ENCODE measurements at regions not wholly inside any gene's neighbourhood (a gene's known extent, or its start where the extent isn't known, plus 50 kb on each side); places are given as distances from the start of the nearest gene placed in this dataset.

GRCh38 chr14:99077076-99077843 lies 194.7 kb downstream of the BCL11B start:
- Histone ChIP-seq H3K36me3 (ENCODE audit: insufficient read depth, low read depth, low read length) (no peaks in the 10 kb centered on the region), H3K27me3 (ENCODE audit: insufficient read depth, low read length) (no peaks in the 10 kb centered on the region), H3K4me3 (ENCODE audit: low read length) (no peak overlapping the region), H3K9ac (ENCODE audit: low read depth, low read length) (no peak overlapping the region), H3K4me1 (ENCODE audit: insufficient read depth, low read length) (no peaks in the 10 kb centered on the region), H3K9me3 (ENCODE audit: insufficient read depth, low read depth, low read length) (peaks cover 7% of the 10 kb centered on the region; the same call in 1 of the 2 replicates), H3K27ac (ENCODE audit: low read length) (no peak overlapping the region)

DNA sequence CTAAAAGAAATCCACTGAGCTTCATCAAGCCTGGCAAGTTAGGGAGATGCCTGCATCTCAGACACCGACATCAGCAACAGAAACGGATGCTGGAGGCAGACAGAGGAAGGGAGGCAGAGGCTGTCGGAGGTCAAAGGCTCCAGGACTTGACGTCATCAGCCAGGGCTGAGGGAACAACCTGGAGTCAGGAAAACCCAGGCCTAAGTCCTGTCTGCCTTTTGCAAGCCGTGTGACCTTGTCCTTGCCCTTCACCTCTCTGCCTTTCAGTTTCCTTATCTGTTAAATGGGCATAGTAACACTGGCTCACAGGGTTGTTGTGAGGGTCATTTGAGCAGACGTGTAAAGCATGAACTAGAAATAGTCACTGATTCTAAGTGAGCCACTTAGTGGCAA lies 194.2 kb downstream of the BCL11B start:
- no peak overlapping the region for H3K9ac ChIP-seq (ENCODE audit: low read depth, low read length)
- H3K36me3 ChIP-seq (ENCODE audit: insufficient read depth, low read depth, low read length): no peaks in the 10 kb centered on the region
- H3K4me1 ChIP-seq (ENCODE audit: insufficient read depth, low read length): no peaks in the 10 kb centered on the region
- H3K27ac ChIP-seq (ENCODE audit: low read length): no peak overlapping the region
- peaks cover 7% of the 10 kb centered on the region; the same call in 1 of the 2 replicates for H3K9me3 ChIP-seq (ENCODE audit: insufficient read depth, low read depth, low read length)
- H3K27me3 ChIP-seq (ENCODE audit: insufficient read depth, low read length): no peaks in the 10 kb centered on the region
- H3K4me3 ChIP-seq (ENCODE audit: low read length): no peak overlapping the region

- Histone ChIP-seq H3K27me3 (ENCODE audit: insufficient read depth, low read length) (no peaks in the 10 kb centered on the region), H3K4me3 (ENCODE audit: low read length) (no peak overlapping the region), H3K4me1 (ENCODE audit: insufficient read depth, low read length) (no peaks in the 10 kb centered on the region), H3K9me3 (ENCODE audit: insufficient read depth, low read depth, low read length) (peaks cover 7% of the 10 kb centered on the region; the same call in 1 of the 2 replicates), H3K27ac (ENCODE audit: low read length) (no peak overlapping the region), H3K36me3 (ENCODE audit: insufficient read depth, low read depth, low read length) (no peaks in the 10 kb centered on the region), H3K9ac (ENCODE audit: low read depth, low read length) (no peak overlapping the region)
These were observed 193.6 kb downstream of the BCL11B start for GRCh38 chr14:99078426-99078825.

GRCh38 chr14:99079061-99079727 lies 192.8 kb downstream of the BCL11B start:
- Histone ChIP-seq H3K9me3 (ENCODE audit: insufficient read depth, low read depth, low read length) (peaks cover 7% of the 10 kb centered on the region; the same call in 1 of the 2 replicates), H3K4me1 (ENCODE audit: insufficient read depth, low read length) (no peaks in the 10 kb centered on the region), H3K27ac (ENCODE audit: low read length) (no peak overlapping the region), H3K4me3 (ENCODE audit: low read length) (no peak overlapping the region), H3K27me3 (ENCODE audit: insufficient read depth, low read length) (no peaks in the 10 kb centered on the region), H3K9ac (ENCODE audit: low read depth, low read length) (no peak overlapping the region), H3K36me3 (ENCODE audit: insufficient read depth, low read depth, low read length) (no peaks in the 10 kb centered on the region)

GRCh38 chr14:99080306-99080705 lies 191.7 kb downstream of the BCL11B start:
- H3K27me3 ChIP-seq (ENCODE audit: insufficient read depth, low read length): no peaks in the 10 kb centered on the region
- H3K9ac ChIP-seq (ENCODE audit: low read depth, low read length): no peak overlapping the region
- no peak overlapping the region for H3K4me3 ChIP-seq (ENCODE audit: low read length)
- H3K27ac ChIP-seq (ENCODE audit: low read length): no peak overlapping the region
- no peaks in the 10 kb centered on the region for H3K4me1 ChIP-seq (ENCODE audit: insufficient read depth, low read length)
- H3K36me3 ChIP-seq (ENCODE audit: insufficient read depth, low read depth, low read length): no peaks in the 10 kb centered on the region
- peaks cover 7% of the 10 kb centered on the region; the same call in 1 of the 2 replicates for H3K9me3 ChIP-seq (ENCODE audit: insufficient read depth, low read depth, low read length)

GRCh38 chr14:99081156-99081765 lies 190.7 kb downstream of the BCL11B start:
- peaks cover 7% of the 10 kb centered on the region; the same call in 1 of the 2 replicates for H3K9me3 ChIP-seq (ENCODE audit: insufficient read depth, low read depth, low read length)
- H3K4me1 ChIP-seq (ENCODE audit: insufficient read depth, low read length): no peaks in the 10 kb centered on the region
- no peaks in the 10 kb centered on the region for H3K27me3 ChIP-seq (ENCODE audit: insufficient read depth, low read length)
- H3K9ac ChIP-seq (ENCODE audit: low read depth, low read length): no peak overlapping the region
- H3K27ac ChIP-seq (ENCODE audit: low read length): no peak overlapping the region
- H3K4me3 ChIP-seq (ENCODE audit: low read length): no peak overlapping the region
- no peaks in the 10 kb centered on the region for H3K36me3 ChIP-seq (ENCODE audit: insufficient read depth, low read depth, low read length)

- H3K27me3 ChIP-seq (ENCODE audit: insufficient read depth, low read length): no peaks in the 10 kb centered on the region
- H3K9me3 ChIP-seq (ENCODE audit: insufficient read depth, low read depth, low read length): peaks cover 7% of the 10 kb centered on the region; the same call in 1 of the 2 replicates
- no peaks in the 10 kb centered on the region for H3K4me1 ChIP-seq (ENCODE audit: insufficient read depth, low read length)
- H3K9ac ChIP-seq (ENCODE audit: low read depth, low read length): no peak overlapping the region
- H3K27ac ChIP-seq (ENCODE audit: low read length): no peak overlapping the region
- no peak overlapping the region for H3K4me3 ChIP-seq (ENCODE audit: low read length)
- no peaks in the 10 kb centered on the region for H3K36me3 ChIP-seq (ENCODE audit: insufficient read depth, low read depth, low read length)
These were observed 190.1 kb downstream of the BCL11B start for GRCh38 chr14:99081880-99082279.

- H3K4me1 ChIP-seq (ENCODE audit: insufficient read depth, low read length): peaks cover 9% of the 10 kb centered on the region; the same call in 1 of the 2 replicates
- no peak overlapping the region for H3K27ac ChIP-seq (ENCODE audit: low read length)
- H3K9me3 ChIP-seq (ENCODE audit: insufficient read depth, low read depth, low read length): no peaks in the 10 kb centered on the region
- no peak overlapping the region for H3K4me3 ChIP-seq (ENCODE audit: low read length)
- H3K9ac ChIP-seq (ENCODE audit: low read depth, low read length): no peak overlapping the region
- no peaks in the 10 kb centered on the region for H3K36me3 ChIP-seq (ENCODE audit: insufficient read depth, low read depth, low read length)
- no peaks in the 10 kb centered on the region for H3K27me3 ChIP-seq (ENCODE audit: insufficient read depth, low read length)
These were observed 178.2 kb downstream of the BCL11B start for GRCh38 chr14:99093532-99094517.

GRCh38 chr14:99094901-99095300 lies 177.1 kb downstream of the BCL11B start:
- Histone ChIP-seq H3K27me3 (ENCODE audit: insufficient read depth, low read length) (no peaks in the 10 kb centered on the region), H3K4me3 (ENCODE audit: low read length) (no peak overlapping the region), H3K4me1 (ENCODE audit: insufficient read depth, low read length) (peaks cover 9% of the 10 kb centered on the region; the same call in 1 of the 2 replicates)

DNA sequence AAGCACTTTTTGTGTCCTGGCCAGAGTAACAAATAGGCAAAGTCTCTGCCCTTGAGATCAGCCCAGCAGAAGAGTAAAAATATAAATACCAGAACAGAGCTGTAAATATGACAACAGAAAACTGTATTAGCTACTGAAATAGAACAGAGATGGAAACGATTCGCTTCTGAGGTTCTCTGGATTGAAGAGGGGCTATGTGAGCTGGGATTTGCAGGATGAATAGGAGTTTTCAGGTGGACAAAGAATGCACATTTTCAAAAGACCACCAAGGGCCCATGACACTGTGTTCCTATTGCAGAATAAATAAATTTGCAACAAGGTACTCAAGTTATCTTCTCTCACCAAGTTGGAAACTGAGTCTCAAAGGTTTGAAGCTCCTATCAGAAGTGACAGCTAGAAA lies 176.6 kb downstream of the BCL11B start:
- no peaks in the 10 kb centered on the region for H3K9me3 ChIP-seq (ENCODE audit: insufficient read depth, low read depth, low read length)
- no peak overlapping the region for H3K9ac ChIP-seq (ENCODE audit: low read depth, low read length)
- peaks cover 9% of the 10 kb centered on the region; the same call in 1 of the 2 replicates for H3K4me1 ChIP-seq (ENCODE audit: insufficient read depth, low read length)
- H3K27ac ChIP-seq (ENCODE audit: low read length): no peak overlapping the region
- H3K4me3 ChIP-seq (ENCODE audit: low read length): no peak overlapping the region
- no peaks in the 10 kb centered on the region for H3K36me3 ChIP-seq (ENCODE audit: insufficient read depth, low read depth, low read length)
- no peaks in the 10 kb centered on the region for H3K27me3 ChIP-seq (ENCODE audit: insufficient read depth, low read length)

More at GRCh38 chr14:99094901-99095300, 177.1 kb downstream of the BCL11B start:
- no peak overlapping the region for H3K9ac ChIP-seq (ENCODE audit: low read depth, low read length)
- H3K36me3 ChIP-seq (ENCODE audit: insufficient read depth, low read depth, low read length): no peaks in the 10 kb centered on the region
- H3K9me3 ChIP-seq (ENCODE audit: insufficient read depth, low read depth, low read length): no peaks in the 10 kb centered on the region
- no peak overlapping the region for H3K27ac ChIP-seq (ENCODE audit: low read length)

- H3K27ac ChIP-seq (ENCODE audit: low read length): no peak overlapping the region
- H3K4me3 ChIP-seq (ENCODE audit: low read length): no peak overlapping the region
- H3K4me1 ChIP-seq (ENCODE audit: insufficient read depth, low read length): peaks cover 20% of the 10 kb centered on the region; the same call in 1 of the 2 replicates
- H3K36me3 ChIP-seq (ENCODE audit: insufficient read depth, low read depth, low read length): no peaks in the 10 kb centered on the region
- peaks cover 3% of the 10 kb centered on the region; the same call in 1 of the 2 replicates for H3K9me3 ChIP-seq (ENCODE audit: insufficient read depth, low read depth, low read length)
- no peaks in the 10 kb centered on the region for H3K27me3 ChIP-seq (ENCODE audit: insufficient read depth, low read length)
- no peak overlapping the region for H3K9ac ChIP-seq (ENCODE audit: low read depth, low read length)
These were observed 173.8 kb downstream of the BCL11B start for GRCh38 chr14:99098199-99098598.
